ENCODE measurements at regions not wholly inside any gene's neighbourhood (a gene's known extent, or its start where the extent isn't known, plus 50 kb on each side); places are given as distances from the start of the nearest gene placed in this dataset.
A peak's percentile ranks its signal among the peaks of the same experiment; 100 is the strongest.

- no peak for DNase-seq (ENCODE audit: low read depth in 2 of 3, low spot score in 2 of 3)
Measured at GRCh38 chr14:66092748-66093147, 393.4 kb upstream of the CCDC196 start.

DNA sequence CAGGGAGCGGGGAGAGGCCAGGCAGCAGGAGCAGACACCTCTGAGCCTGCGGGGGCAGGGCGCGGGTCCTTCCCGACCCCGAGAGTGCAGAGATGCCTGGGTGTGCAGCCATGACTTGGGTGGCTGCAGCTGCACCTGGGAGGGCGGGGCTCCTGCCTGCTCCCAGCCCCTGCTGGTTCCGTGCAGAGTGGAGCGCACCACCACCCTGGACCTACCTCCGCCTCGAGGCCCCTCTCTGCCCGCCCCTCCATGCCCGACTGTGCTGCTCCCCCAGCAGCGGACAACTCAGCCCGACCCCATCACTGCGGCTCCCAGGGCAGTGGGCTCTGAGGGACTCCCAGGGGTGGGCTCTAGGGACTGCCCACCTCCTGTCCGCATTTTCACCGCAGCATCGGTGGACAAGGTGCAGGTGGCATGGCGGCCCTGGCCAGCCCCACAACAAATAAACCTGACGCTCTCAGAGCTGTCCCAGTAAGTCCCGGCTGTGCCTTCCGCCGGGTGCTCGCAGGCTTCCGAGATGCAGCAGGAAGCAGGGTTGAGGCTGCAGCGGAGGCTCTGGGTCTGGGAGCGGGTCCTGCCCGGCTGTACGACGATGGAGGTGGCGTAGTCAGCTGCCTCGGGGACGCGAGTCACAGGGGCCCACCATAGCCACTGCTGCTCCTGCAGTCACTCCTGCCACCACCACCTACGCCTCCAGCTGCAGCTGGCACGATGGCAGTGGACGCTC lies 392.0 kb upstream of the CCDC196 start:
- DNase-seq (ENCODE audit: low read depth in 2 of 3, low spot score in 2 of 3), result no peak

DNA sequence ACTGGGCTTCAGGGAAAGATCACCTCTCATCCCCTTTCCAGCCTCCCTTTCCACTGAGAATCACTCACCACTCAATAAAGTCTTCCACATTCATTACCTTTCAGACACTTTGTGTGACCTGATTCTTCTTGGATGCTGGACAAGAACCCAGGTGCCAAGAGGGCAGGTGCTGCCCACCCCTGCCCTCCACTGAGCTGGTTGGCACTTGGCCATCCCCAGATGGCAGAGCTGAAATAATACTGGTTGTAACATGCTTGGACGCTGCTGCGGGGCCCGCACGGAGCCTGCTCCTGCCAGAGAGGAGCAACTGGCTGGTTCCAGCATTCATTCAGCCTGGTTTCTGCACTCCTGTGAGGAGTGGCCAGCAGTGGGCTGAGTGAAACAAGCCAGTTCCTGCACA lies 386.7 kb upstream of the CCDC196 start:
- no peak for DNase-seq (ENCODE audit: low read depth in 2 of 3, low spot score in 2 of 3)

DNA sequence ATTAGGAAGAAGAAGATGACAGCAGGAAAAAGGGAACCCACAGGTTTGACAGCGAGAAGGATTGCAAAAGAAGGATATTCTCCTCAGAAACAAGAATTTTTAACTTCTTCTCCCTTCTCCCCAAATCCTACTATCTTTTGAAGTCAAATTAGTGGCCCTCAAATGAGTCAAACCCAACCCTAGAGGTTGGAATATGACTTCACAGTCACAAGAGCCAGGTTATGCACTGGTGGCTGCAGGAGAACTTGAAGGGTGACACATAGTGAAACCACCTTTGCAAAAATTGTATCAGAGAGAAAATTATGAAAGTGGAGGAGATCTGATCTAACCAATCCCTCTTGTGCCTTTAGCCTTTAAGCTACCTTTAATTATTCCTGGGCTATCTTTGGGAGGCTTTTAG lies 386.2 kb upstream of the CCDC196 start:
- no peak for DNase-seq (ENCODE audit: low read depth in 2 of 3, low spot score in 2 of 3)

GRCh38 chr14:66101662-66102061 lies 384.5 kb upstream of the CCDC196 start:
- DNase-seq (ENCODE audit: low read depth in 2 of 3, low spot score in 2 of 3), result no peak

DNA sequence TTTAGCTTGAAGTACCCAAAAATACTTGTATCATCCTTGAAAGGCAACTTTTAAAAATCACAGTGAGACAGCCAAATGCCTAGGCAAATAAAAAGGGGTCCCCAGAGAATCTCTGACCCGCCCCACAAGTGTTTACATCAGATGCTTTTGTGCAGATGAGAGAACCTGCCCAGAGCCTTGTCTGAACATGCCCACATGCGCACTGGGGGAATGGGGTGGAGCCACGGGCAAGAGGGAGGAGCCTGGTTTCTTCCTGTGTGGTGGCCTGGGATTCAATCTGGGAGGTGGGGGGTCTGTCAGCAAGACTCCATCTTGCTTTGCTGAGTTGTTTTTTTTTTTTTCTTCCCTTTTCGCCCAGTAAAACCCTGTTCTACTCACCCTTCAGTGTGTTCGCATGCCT lies 381.7 kb upstream of the CCDC196 start:
- DNase-seq (ENCODE audit: low read depth in 2 of 3, low spot score in 2 of 3), result no peak

GRCh38 chr14:66105815-66106214 lies 380.4 kb upstream of the CCDC196 start:
- no peak for DNase-seq (ENCODE audit: low read depth in 2 of 3, low spot score in 2 of 3)

DNA sequence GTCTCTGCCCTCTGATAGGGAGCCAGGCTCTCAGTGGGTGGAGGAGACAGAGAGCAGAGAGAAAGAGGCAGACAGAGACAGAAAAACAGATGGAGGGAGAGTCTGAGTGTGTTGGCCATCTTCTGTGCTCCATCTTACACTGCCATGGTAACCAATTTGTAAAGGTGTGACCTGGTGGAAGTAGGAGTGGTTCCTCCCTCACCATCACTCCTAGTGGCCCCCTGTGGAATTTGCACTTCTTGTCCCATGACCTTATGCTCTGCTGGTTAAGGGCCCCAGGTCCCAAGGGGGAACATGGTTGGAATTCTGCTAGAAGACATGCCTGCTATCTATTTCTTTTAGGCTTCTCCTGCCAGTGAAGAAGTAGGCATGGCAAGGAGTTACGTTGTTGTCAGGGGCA lies 376.7 kb upstream of the CCDC196 start:
- no peak for DNase-seq (ENCODE audit: low read depth in 2 of 3, low spot score in 2 of 3)

- DNase-seq (ENCODE audit: low read depth in 2 of 3, low spot score in 2 of 3), result no peak
Measured at GRCh38 chr14:66111891-66112290, 374.3 kb upstream of the CCDC196 start.

GRCh38 chr14:66114071-66114470 lies 372.1 kb upstream of the CCDC196 start:
- DNase-seq (ENCODE audit: low read depth in 2 of 3, low spot score in 2 of 3), result no peak

DNA sequence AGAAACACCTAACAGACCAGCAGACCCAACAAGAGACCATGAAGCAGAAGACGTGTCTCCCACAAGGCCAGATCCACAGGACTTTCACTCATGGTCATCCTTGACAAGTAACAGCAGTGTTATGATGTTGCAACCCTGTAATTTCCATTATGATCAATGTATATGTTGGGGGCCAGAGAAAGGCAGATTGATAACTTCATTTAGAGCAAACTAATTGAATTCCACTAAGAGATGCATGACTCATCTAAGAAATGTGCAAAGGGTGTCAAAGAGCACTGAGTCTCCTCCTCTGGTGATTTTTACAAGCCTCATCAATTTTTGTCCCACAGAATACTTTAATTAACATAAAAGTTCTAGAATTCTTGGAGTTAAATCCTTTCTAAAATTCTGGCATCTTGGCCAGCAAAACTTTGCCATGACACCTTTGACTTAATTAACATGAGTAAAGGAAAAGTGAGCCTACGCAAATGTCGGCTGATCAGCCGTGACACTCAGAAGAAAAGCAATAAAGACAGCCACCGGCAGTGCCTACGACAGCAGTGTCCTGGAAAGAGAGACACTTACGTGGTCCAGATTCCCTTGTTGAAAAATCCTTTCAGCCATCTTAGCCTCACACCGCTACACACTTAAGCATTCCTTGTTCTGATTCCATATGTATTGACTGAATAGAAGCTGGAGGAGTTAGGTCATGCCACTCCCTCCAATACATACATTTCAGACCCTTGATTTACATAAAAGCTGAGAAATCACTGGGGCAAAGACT lies 370.2 kb upstream of the CCDC196 start:
- DNase-seq (ENCODE audit: low read depth in 2 of 3, low spot score in 2 of 3), result no peak

- DNase-seq (ENCODE audit: low read depth in 2 of 3, low spot score in 2 of 3), result no peak
Measured at GRCh38 chr14:66116732-66117131, 369.4 kb upstream of the CCDC196 start.

DNA sequence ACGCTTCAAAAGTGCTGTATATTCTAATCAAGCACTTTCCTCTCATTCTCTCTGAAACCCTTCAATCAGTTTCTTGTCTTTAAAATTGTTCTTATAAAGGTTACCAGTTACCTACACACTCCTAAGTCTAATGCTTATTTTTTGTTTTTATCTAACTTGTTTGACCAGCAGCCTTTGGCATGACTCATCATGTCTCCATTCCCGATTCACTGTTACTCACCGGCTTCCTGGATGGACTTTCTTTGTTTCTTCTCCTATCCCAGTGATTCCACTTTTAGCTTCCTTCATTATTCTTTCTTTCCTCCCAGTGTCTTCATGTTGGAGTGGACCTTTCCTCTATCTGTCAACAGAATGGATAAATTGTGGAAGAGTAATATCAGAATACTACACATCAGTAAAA lies 368.6 kb upstream of the CCDC196 start:
- DNase-seq (ENCODE audit: low read depth in 2 of 3, low spot score in 2 of 3), result no peak

DNA sequence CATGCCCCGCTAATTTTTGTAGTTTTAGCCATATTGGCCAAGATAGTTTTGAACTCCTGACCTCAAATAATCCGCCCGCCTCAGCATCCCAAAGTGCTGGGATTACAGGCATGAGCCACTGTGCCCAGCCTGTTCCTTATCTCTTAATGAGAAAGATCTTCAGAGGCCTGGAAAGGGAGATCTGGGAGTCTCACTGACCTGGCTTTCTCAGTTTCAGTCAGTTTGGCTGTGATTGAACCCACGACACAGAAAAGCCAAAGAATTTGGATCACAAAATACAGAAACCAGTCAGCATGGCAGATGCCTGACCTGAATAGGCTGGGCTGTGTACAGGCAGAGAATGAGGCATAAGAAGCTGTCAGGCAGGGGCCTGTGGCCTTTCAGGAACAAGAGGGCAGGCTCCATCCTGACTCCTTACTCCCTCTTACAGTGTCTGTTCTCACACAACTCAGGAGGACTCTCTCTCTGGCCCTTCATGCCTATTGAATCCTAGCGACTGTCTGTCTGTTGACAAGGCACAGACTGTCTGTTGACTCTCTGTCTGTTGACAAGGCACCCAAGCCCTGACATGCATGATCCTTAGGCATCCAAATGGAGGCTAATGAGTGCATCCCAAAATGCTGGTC lies 366.5 kb upstream of the CCDC196 start:
- no peak for DNase-seq (ENCODE audit: low read depth in 2 of 3, low spot score in 2 of 3)

GRCh38 chr14:66120402-66120801 lies 365.8 kb upstream of the CCDC196 start:
- DNase-seq (ENCODE audit: low read depth in 2 of 3, low spot score in 2 of 3), result no peak

GRCh38 chr14:66121859-66122258 lies 364.3 kb upstream of the CCDC196 start:
- no peak for DNase-seq (ENCODE audit: low read depth in 2 of 3, low spot score in 2 of 3)

GRCh38 chr14:66129224-66129623 lies 356.9 kb upstream of the CCDC196 start:
- no peak for DNase-seq (ENCODE audit: low read depth in 2 of 3, low spot score in 2 of 3)

GRCh38 chr14:66131111-66131510 lies 355.1 kb upstream of the CCDC196 start:
- no peak for DNase-seq (ENCODE audit: low read depth in 2 of 3, low spot score in 2 of 3)

GRCh38 chr14:66133666-66134065 lies 352.5 kb upstream of the CCDC196 start:
- no peak for DNase-seq (ENCODE audit: low read depth in 2 of 3, low spot score in 2 of 3)

DNA sequence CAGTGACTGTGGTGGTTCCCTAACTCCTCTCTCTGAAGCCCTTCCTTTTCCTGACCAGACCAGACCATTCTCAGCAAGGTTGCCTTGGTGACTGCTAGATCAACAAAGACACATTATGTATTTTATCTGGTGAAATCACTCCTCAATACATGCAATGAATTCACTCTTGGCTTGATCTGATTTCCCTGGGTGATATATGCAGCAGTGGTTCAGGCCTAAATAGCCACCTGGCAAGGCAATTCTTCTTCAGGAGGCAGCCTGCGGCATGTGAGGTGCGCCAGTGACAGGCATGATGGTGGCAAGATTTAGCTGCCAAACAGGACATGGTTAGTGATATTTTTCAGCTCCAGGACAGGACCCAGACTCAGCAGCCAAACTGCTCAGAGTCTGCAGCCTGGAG lies 350.3 kb upstream of the CCDC196 start:
- peak in 2 of 3 donors; percentile 7 to 32 for DNase-seq (ENCODE audit: low read depth in 2 of 3, low spot score in 2 of 3)

DNA sequence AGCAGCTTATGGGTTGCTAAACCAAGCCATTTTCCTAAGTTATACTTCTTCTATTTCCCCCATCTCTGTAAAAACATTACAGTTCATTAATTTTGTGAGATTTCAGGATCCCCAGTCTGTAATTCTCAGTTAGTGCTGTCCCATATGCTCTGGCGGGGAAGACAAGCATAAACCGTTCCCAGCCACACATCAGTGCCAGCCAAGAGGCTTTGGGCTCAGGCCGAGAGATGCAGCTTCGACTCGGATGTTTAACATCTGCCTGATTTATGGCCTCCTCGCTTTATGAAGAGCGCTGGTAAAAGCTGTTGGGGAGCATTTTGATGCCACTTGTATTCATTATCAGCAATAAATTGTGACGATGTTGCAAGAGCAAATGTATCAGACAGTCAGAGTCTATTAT lies 349.1 kb upstream of the CCDC196 start:
- no peak for DNase-seq (ENCODE audit: low read depth in 2 of 3, low spot score in 2 of 3)

DNA sequence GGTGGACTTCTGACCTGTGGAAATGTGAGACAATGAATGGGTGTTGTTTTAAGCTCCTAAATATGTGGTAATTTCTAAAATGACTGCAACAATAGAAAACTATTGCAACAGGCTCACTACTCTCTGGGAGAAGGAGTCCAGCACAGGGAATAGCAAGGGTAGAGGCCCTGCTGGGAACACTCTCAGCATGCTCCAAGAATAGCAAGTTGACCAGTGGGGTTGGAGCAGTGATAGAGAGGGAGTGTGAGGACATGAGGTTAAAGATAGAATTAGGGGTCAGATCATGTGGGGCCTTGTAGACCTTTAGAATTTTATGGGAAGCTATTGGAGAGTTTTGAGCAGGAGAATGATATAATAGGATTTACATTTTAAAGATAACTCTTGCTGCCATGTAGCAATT lies 346.7 kb upstream of the CCDC196 start:
- no peak for DNase-seq (ENCODE audit: low read depth in 2 of 3, low spot score in 2 of 3)

All from hematopoietic multipotent progenitor cell (in vitro differentiated cells).